Nucleus accumbens (tissue), 56 donors: ENCODE measurements at regions not wholly inside any gene's neighbourhood (a gene's known extent, or its start where the extent isn't known, plus 50 kb on each side); places are given as distances from the start of the nearest gene placed in this dataset.

Source experiments
- DNase-seq, 56 donors: peaks; one replicate each; lab custom pipeline; 2025; lab: John Stamatoyannopoulos, UW

DNA sequence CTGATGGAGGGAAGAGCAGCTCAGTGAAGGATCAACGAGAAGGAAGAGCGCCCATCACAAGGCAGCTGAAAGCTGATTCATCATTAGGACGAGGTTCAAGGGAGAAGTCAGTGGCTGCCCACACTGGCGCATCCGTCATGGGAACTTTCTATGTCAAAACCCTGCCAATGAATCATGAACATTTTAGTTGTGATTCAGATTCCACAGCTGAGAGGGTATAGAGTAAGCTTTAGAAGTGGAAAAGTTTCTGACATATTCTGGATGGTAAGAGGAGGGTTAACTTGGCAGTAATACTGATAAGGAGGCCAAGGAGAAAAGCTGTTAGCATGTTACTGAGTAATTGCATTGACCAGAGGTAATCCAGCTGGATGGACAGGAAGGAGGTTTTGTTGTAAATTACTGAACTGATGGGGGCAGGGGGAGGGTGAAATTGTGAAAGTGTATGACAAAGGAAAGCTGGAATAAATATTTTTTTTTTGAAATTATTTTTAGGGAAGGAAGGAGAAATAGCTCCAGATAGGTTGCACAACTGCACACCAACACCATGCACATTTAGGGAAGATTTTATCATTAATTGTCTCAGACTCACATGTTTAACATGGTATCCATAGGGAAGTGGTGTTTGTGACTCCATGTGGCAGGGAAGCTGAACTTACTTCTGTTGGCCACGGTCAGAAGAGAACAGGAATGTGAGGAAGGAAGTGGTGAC, 78.3 kb upstream of the NRP1 start:
- DNase-seq = peak in 12 of 56 donors; percentile 0 to 45 (median 16)

- DNase-seq = no peak
These were observed 77.8 kb upstream of the NRP1 start for GRCh38 chr10:33412241-33412640.

- no peak for DNase-seq
These were observed 76.4 kb upstream of the NRP1 start for GRCh38 chr10:33410860-33411234.

GRCh38 chr10:33410096-33410859, 75.8 kb upstream of the NRP1 start:
- DNase-seq = no peak

- DNase-seq = no peak
These were observed 72.1 kb upstream of the NRP1 start for GRCh38 chr10:33406596-33406995.

- peak in 7 of 56 donors; percentile 2 to 30 (median 5) for DNase-seq
These were observed 68.0 kb upstream of the NRP1 start for GRCh38 chr10:33402220-33403073.

- no peak for DNase-seq
These were observed 66.8 kb upstream of the NRP1 start for GRCh38 chr10:33401300-33401699.

DNA sequence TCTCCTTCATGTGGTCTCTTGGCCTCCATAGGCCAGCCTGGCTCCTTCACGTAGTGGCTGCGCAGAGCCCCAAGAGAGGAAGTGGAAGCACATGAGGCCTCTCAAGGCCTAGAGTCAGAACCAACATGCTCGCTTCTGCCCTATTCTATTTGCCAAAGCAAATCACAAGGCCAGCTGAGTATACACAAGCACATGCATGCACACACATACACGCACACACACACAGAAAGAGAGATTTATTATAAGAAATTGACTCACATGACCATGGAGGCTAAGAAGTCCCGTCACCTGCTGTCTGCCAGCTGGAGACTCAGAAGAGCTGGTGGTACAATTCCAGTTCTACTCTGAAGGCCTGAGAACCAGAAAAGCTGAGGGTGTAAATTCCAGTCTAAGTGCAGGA, 64.3 kb upstream of the NRP1 start:
- DNase-seq = no peak

DNA sequence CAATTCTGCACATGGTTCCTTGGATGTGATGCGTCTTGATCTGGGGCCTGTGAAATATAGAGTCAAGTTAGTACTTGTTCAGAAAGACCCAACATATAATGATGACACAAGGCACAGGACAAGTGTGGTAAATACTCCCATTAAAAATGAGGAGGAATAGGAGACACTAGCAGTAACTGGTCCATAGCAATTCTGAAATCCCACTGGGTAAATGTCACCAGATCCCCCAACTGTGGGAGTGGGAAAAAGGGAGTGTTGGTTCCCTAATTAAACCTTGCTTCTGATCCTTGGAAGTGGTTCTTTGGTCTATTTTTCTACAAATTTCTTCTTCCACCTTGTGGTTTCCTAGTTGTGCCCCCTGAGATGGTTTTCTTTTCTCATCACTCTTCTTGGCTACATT, 62.5 kb upstream of the NRP1 start:
- no peak for DNase-seq

DNA sequence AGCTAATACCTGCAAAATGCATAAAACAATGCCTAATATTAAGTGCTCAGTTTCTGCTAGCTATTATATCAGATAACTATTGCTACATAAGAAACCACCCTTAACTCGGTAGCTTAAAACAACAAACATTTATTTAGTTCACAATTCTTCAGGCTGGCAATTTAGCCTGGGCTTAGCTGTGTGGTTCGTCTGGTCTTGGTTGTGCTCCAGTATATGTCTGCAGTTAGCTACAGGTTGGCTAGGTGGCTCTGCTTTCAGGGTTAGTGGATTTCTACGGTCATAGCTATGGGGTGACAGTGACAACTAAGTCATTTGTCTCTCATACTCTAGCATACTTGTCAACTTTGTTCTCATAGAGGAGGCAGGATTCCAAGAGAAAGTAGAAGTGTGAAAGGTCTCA, 61.8 kb upstream of the NRP1 start:
- no peak for DNase-seq

DNA sequence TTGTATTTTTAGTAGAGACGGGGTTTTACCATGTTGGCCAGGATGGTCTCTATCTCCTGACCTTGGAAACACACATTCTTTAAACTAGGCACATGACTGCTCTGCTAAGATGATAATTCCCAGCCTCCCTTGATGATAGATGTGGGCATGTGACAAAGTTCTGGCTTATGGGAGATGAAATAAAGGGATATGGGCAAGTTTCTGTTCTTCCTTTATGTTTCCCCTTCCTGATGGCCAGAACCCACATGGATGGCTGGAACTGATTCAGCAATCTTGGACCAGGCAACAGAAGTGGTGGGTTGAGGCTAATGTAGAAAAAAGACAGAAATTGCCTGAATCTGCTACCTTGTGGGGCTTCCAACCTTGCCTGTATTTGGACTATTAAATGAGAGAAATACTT, 60.7 kb upstream of the NRP1 start:
- DNase-seq = no peak

DNA sequence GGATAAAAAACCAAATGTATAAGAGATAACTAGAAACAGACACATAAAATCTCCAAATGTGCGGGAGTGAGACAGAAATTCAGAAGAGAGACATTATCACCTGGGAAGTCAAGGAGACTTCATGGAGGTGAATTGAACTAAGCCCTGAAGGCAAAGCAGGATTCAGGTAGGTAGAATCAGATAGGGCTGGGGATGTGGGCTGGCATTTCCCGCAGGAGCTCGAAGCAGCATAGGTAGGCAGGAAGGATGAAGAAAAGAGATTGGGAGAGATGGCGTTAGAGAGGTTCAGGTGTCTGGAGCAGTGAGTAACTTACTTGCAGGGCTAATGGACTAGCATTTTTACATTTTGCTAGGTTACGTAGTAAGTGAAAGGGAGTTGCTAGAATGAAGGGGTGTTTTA, 58.2 kb upstream of the NRP1 start:
- no peak for DNase-seq

- no peak for DNase-seq
These were observed 57.4 kb upstream of the NRP1 start for GRCh38 chr10:33391611-33392465.

DNA sequence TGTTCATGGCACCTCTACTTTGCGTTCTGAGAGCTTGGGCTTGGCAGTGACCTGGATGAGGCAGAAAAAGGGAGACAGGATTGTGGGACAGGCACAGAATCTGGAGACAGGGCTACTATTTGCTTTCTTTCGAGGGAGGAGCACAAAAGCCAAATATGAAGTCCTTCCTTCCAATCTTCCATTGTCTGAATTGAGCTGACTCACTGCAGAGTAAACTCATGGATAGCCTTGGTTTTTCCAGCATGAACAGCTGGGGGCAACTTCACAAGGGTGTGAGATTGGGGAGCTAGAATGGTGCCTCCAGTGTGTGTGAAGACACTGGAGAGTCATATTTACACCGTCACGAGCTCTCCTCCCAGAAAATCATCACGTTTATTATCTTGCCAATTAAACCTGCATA, 55.6 kb upstream of the NRP1 start:
- no peak for DNase-seq

DNA sequence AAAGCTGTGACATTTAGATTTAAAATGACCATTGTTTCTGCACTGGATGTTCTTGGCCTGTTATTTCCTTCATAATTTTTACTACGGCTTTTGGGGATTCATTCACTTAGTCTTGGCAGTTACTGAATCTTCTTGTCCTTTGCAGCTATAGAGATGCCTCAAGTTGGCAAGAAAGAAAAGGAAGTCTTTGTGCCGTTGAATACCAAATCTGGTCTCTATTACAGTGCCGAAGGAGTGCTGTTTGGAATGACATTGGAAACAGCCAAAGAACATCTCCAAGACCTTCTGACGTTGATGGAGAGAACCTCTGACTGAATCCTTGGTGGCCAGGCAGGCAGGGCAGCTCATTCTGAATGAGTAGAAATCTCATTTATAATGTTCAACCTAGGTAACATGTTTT, 54.3 kb upstream of the NRP1 start:
- DNase-seq = no peak

- DNase-seq = no peak
These were observed 53.9 kb upstream of the NRP1 start for GRCh38 chr10:33388382-33388781.

GRCh38 chr10:33387720-33388119, 53.3 kb upstream of the NRP1 start:
- no peak for DNase-seq

DNA sequence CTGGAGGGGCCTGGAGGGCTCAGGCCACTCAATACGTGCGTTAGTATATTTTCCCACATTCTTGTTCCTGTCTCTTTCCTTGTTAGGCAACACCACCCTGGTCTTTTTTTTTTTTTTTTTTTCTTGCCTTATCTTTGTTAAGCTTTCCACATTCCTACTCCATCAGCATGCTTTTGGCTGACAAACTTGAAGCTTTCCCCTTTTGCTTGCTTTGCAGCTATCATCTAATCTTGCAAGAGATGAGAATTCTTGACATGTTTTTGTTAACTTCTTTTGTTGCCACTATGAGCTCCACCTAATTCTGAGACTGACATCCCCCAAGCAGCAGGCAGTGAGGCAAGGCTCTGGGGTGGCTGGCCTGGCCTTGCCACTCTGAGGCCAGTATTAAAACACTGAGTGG, 52.5 kb upstream of the NRP1 start:
- no peak for DNase-seq

- no peak for DNase-seq
These were observed 51.2 kb upstream of the NRP1 start for GRCh38 chr10:33385686-33386085.

DNA sequence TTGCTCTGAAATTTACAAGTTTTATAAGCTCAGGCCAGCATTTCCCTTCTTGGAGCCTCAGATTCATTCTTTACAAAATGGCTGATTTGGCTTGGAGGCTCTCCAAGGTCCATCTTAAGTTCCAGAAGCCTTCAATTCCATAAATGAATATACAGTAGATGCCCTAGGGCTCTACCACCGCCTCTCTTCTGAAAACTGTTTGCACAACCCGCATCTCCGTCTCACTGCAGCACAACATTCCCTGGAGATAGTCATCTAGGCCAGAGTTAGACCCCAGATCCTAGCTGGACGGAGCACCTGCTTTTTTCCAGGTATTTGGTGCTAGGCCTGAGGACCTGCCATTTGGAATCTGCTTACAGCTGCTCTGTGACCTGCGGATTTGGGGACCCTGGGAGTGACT, 50.5 kb upstream of the NRP1 start:
- DNase-seq = no peak
